Frontal cortex (tissue), 3 donors: ENCODE measurements at regions not wholly inside any gene's neighbourhood (a gene's known extent, or its start where the extent isn't known, plus 50 kb on each side); places are given as distances from the start of the nearest gene placed in this dataset.
"Not testable (repeated sequence)": the region's sequence is repeated elsewhere in the genome, so short reads cannot be mapped to it uniquely, and the experiment has no call there.

ENCODE experiments used
- DNase-seq, 2 donors: peaks; one replicate each; pipeline ENCODE4 v3.0.0; 2012; ENCODE audit warnings: low spot score in 2 of 2
- FAIRE-seq: peaks from 2 replicates; lab custom pipeline; 2012; peaks lifted over from hg19 to GRCh38; lab: Jason Lieb, UNC
- donor health status: control.
- donor health status: control.
- donor health status: control.

GRCh38 chr5:68862560-68862959, 231.3 kb upstream of the SLC30A5 start:
- no peak for FAIRE-seq
- no peak for DNase-seq

GRCh38 chr5:68865192-68865591, 228.6 kb upstream of the SLC30A5 start:
- not testable (repeated sequence) for DNase-seq, FAIRE-seq

- DNase-seq: no peak
- no peak for FAIRE-seq
These were observed 221.6 kb upstream of the SLC30A5 start for GRCh38 chr5:68872088-68872839.

- DNase-seq (no peak), FAIRE-seq (no peak)
These were observed 220.6 kb upstream of the SLC30A5 start for GRCh38 chr5:68873198-68873597.

GRCh38 chr5:68875351-68875750, 218.5 kb upstream of the SLC30A5 start:
- DNase-seq (no peak), FAIRE-seq (no peak)

- FAIRE-seq (no peak), DNase-seq (no peak)
These were observed 210.4 kb upstream of the SLC30A5 start for GRCh38 chr5:68883436-68883835.

- FAIRE-seq: no peak
- no peak for DNase-seq
These were observed 209.6 kb upstream of the SLC30A5 start for GRCh38 chr5:68884144-68884754.

- no peak for FAIRE-seq
- no peak for DNase-seq
These were observed 208.9 kb upstream of the SLC30A5 start for GRCh38 chr5:68884883-68885282.

- FAIRE-seq: no peak
These were observed 207.0 kb upstream of the SLC30A5 start for GRCh38 chr5:68886814-68887213.

GRCh38 chr5:68891718-68892117, 202.1 kb upstream of the SLC30A5 start:
- no peak for FAIRE-seq
- no peak for DNase-seq

More at GRCh38 chr5:68886814-68887213, 207.0 kb upstream of the SLC30A5 start:
- DNase-seq: no peak

- DNase-seq (no peak), FAIRE-seq (no peak)
These were observed 199.1 kb upstream of the SLC30A5 start for GRCh38 chr5:68894673-68895072.

GRCh38 chr5:68898951-68899471, 194.8 kb upstream of the SLC30A5 start:
- DNase-seq (no peak), FAIRE-seq (no peak)

GRCh38 chr5:68911840-68912690, 181.7 kb upstream of the SLC30A5 start:
- DNase-seq (no peak), FAIRE-seq (no peak)

- DNase-seq: no peak
- FAIRE-seq: no peak
These were observed 178.7 kb upstream of the SLC30A5 start for GRCh38 chr5:68915079-68915478.

GRCh38 chr5:68918306-68918705, 175.5 kb upstream of the SLC30A5 start:
- DNase-seq: no peak
- FAIRE-seq: no peak

GRCh38 chr5:68919988-68920490, 173.8 kb upstream of the SLC30A5 start:
- DNase-seq: no peak

GRCh38 chr5:68920888-68921287, 172.9 kb upstream of the SLC30A5 start:
- FAIRE-seq (no peak), DNase-seq (no peak)

More at GRCh38 chr5:68919988-68920490, 173.8 kb upstream of the SLC30A5 start:
- no peak for FAIRE-seq

- DNase-seq: no peak
- no peak for FAIRE-seq
These were observed 171.4 kb upstream of the SLC30A5 start for GRCh38 chr5:68922172-68922987.

GRCh38 chr5:68924481-68925145, 169.2 kb upstream of the SLC30A5 start:
- FAIRE-seq (no peak), DNase-seq (peak in 1 of 2 donors; percentile 10)
